GM12878 (cell line): ENCODE measurements at regions not wholly inside any gene's neighbourhood (a gene's known extent, or its start where the extent isn't known, plus 50 kb on each side); places are given as distances from the start of the nearest gene placed in this dataset.

Source experiments
- ATAC-seq: fragments of 200-7000 bp; cut with Tn5 transposase; 3 replicates; pipeline ENCODE4 v1.9.1; 2020; ENCODE audit warnings: mild to moderate bottlenecking, moderate library complexity
- BruUV-seq: library from RNA; stranded (reverse); fragments of 400-500 nt; replicated peaks from 2 replicates; lab custom pipeline; 2021; lab: Mats Ljungman, UMichigan
- CTCF ChIA-PET: fragments of 300-600 bp; sonication (Branson Sonifier 250); formaldehyde crosslinking; extraction: SDS; loops from one replicate; lab custom pipeline; 2021; ENCODE audit warnings: inconsistent platforms; lab: Yijun Ruan, JAX
- POLR2A ChIA-PET: fragments of 350-600 bp; formaldehyde crosslinking; extraction: SDS; loops from one replicate; lab custom pipeline; 2021; ENCODE audit warnings: inconsistent platforms; lab: Charles Lee
- RAD21 ChIA-PET: fragments of 300-600 bp; sonication (Branson Sonifier 250); formaldehyde crosslinking; loops from one replicate; lab custom pipeline; 2023; ENCODE audit warnings: antibody characterized with exemption; ENCODE audit not compliant: unreplicated experiment; lab: Charles Lee
- SMC1A ChIA-PET: fragments of 300-600 bp; sonication (Branson Sonifier 250); formaldehyde crosslinking; loops from one replicate; lab custom pipeline; 2023; ENCODE audit not compliant: unreplicated experiment, uncharacterized antibody; lab: Charles Lee
- DNase-seq: peaks from one replicate; pipeline ENCODE4 v3.0.0-alpha.2; 2011; ENCODE audit warnings: low read depth, low spot score
- FAIRE-seq: peaks from 3 replicates; lab custom pipeline; 2011; peaks lifted over from hg19 to GRCh38; lab: Jason Lieb, UNC
- H2AFZ ChIP-seq: 2 replicates; pipeline ENCODE4 v1.6.0; 2011; ENCODE audit warnings: low read depth, low read length, control low read depth; ENCODE audit not compliant: control insufficient read depth
- H3K27ac ChIP-seq: 2 replicates; pipeline ENCODE4 v1.5.1; 2011; ENCODE audit warnings: control low read depth; ENCODE audit not compliant: control insufficient read depth, insufficient read depth
- H3K27me3 ChIP-seq, 2 experiments: replicated peaks in 1 of 2; 2 replicates each; pipeline versions ENCODE4 v1.6.0 to v1.6.1; 2011; ENCODE audit warnings: low read length in 1 of 2; ENCODE audit not compliant: control insufficient read depth in 2 of 2, insufficient read depth in 2 of 2
- H3K36me3 ChIP-seq, 2 experiments: 2 replicates each; pipeline ENCODE4 v1.5.1; 2011; ENCODE audit warnings: low read length in 1 of 2; ENCODE audit not compliant: control insufficient read depth in 2 of 2, insufficient read depth in 2 of 2
- H3K4me1 ChIP-seq: 2 replicates; pipeline ENCODE4 v1.6.1; 2011; ENCODE audit warnings: mild to moderate bottlenecking, low read length, moderate library complexity, mixed read lengths; ENCODE audit not compliant: control insufficient read depth, insufficient read depth
- H3K4me2 ChIP-seq: 2 replicates; pipeline ENCODE4 v1.6.0; 2011; ENCODE audit warnings: control low read depth; ENCODE audit not compliant: control insufficient read depth, insufficient read depth
- H3K4me3 ChIP-seq: fragments of 200-600 bp; sonication (generic); 2 replicates; pipeline ENCODE4 v1.5.1; 2016
- H3K79me2 ChIP-seq: 2 replicates; pipeline ENCODE4 v1.6.0; 2011; ENCODE audit warnings: low read length; ENCODE audit not compliant: control insufficient read depth, insufficient read depth
- H3K9ac ChIP-seq: 2 replicates; pipeline ENCODE4 v1.8.0; 2011; ENCODE audit warnings: low read length, control low read depth, mixed read lengths; ENCODE audit not compliant: control insufficient read depth, insufficient read depth
- H3K9me3 ChIP-seq: replicated peaks from 3 replicates; pipeline ENCODE4 v1.5.1; 2011; ENCODE audit warnings: mild to moderate bottlenecking, low read length; ENCODE audit not compliant: control insufficient read depth, insufficient read depth
- H4K20me1 ChIP-seq: 2 replicates; pipeline ENCODE4 v1.6.0; 2011; ENCODE audit not compliant: control insufficient read depth, insufficient read depth
- BCL3 ChIP-seq: IDR thresholded peaks from 2 replicates; pipeline ENCODE4 v1.6.1; 2011; ENCODE audit warnings: borderline replicate concordance, low read depth, mild to moderate bottlenecking, moderate library complexity, low read length; ENCODE audit not compliant: insufficient read depth, poor library complexity, severe bottlenecking
- CREM ChIP-seq: IDR thresholded peaks from 2 replicates; pipeline ENCODE4 v1.6.1; 2014; ENCODE audit warnings: antibody characterized with exemption, low read depth
- FOXM1 ChIP-seq: IDR thresholded peaks from 2 replicates; pipeline ENCODE4 v1.6.1; 2012; ENCODE audit warnings: low read depth, mild to moderate bottlenecking, inconsistent platforms, low read length, moderate library complexity
- GATAD2B ChIP-seq: fragments of 450-650 bp; conservative IDR thresholded peaks from 2 replicates; pipeline ENCODE4 v1.6.1; 2017; ENCODE audit warnings: low read depth, mild to moderate bottlenecking, moderate library complexity
- NFIC ChIP-seq: IDR thresholded peaks from 2 replicates; pipeline ENCODE4 v1.6.1; 2012; ENCODE audit warnings: low read depth, mild to moderate bottlenecking, inconsistent platforms, low read length, moderate library complexity
- NR2C2 ChIP-seq: IDR thresholded peaks from 2 replicates; pipeline ENCODE4 v1.6.1; 2011; ENCODE audit warnings: borderline replicate concordance, low read depth; ENCODE audit not compliant: control insufficient read depth, insufficient read length
- RUNX3 ChIP-seq: IDR thresholded peaks from 2 replicates; pipeline ENCODE4 v1.6.1; 2012; ENCODE audit warnings: low read length, inconsistent platforms
- SIX5 ChIP-seq: IDR thresholded peaks from 2 replicates; pipeline ENCODE4 v1.6.1; 2011; ENCODE audit warnings: mild to moderate bottlenecking, low read depth, low read length, moderate library complexity; ENCODE audit not compliant: severe bottlenecking
- YY1 ChIP-seq: IDR thresholded peaks from 2 replicates; pipeline ENCODE4 v1.6.1; 2011; ENCODE audit warnings: low read depth, mild to moderate bottlenecking, low read length
- ZNF274 ChIP-seq: IDR thresholded peaks from one replicate; pipeline ENCODE4 v1.8.0; 2011; ENCODE audit not compliant: insufficient read length, insufficient read depth
- ZNF384 ChIP-seq: IDR thresholded peaks from 2 replicates; pipeline ENCODE4 v1.6.1; 2012; ENCODE audit warnings: low read depth, mild to moderate bottlenecking, low read length, improper control_type of control experiment, borderline replicate concordance
- ZNF687 ChIP-seq: fragments of 450-650 bp; IDR thresholded peaks from 2 replicates; pipeline ENCODE4 v1.6.1; 2017; ENCODE audit warnings: mild to moderate bottlenecking, moderate library complexity
- WGBS: methylation state at CpG from one replicate; pipeline ENCODE4 v1.1.6; 2016; ENCODE audit warnings: low lambda C conversion rate; ENCODE audit not compliant: insufficient replicate concordance, insufficient coverage; ENCODE audit errors: missing lambda C conversion rate; 5-methylcytosine and 5-hydroxymethylcytosine counted together
- in situ Hi-C: fragments of 300-500 bp; cut with MboI; formaldehyde crosslinking; loops from 9 replicates; pipeline ENCODE4 v1.14.3; 2018; ENCODE audit warnings: mixed read lengths
- intact Hi-C: fragments of 100-400 bp; cut with micrococcal nuclease; formaldehyde crosslinking; loops from one replicate; pipeline ENCODE4 v1.14.2; 2022; ENCODE audit not compliant: unreplicated experiment

- POLR2A ChIA-PET, result no interaction called here
- Histone ChIP-seq H3K4me2 (no peak overlapping the region), H3K4me1 (no peaks in the 10 kb centered on the region), H2AFZ (no peak overlapping the region), H3K9me3 (no peaks in the 10 kb centered on the region), H3K36me3 (no peaks in the 10 kb centered on the region), H4K20me1 (no peaks in the 10 kb centered on the region), H3K9ac (no peak overlapping the region), H3K4me3 (no peak overlapping the region), H3K79me2 (no peaks in the 10 kb centered on the region), H3K27ac (no peak overlapping the region), H3K27me3 (no peaks in the 10 kb centered on the region)
- 94% methylated on average over 1 of the region's 1 CpG for WGBS
- RAD21 ChIA-PET, result interaction anchor here (1.2 kb wide), 1 partner anchor 12 kb away, joined by 4 read pairs; no protein-coding TSS in a partner anchor
- no TSS peak for BruUV-seq
- FAIRE-seq (no peak), DNase-seq (no peak), ATAC-seq (no peak)
- CTCF ChIA-PET, result no interaction called here
- SMC1A ChIA-PET, result interaction anchor here (1.9 kb wide), 1 partner anchor 11 kb away, joined by 6 read pairs; no protein-coding TSS in a partner anchor
- intact Hi-C loops, result no loop called here
- TF ChIP-seq YY1 (no peak), RUNX3 (no peak), GATAD2B (no peak), ZNF274 (no peak), FOXM1 (no peak), CREM (no peak)
- TF ChIP-seq, all 136 proteins: peak for 0
- in situ Hi-C loops, result no loop called here
Measured at GRCh38 chr11:90601261-90601660, 378.4 kb upstream of the CHORDC1 start.

- H3K9ac ChIP-seq, result no peak overlapping the region
- H3K79me2 ChIP-seq, result no peaks in the 10 kb centered on the region
- intact Hi-C loops (no loop called here), in situ Hi-C loops (no loop called here)
- ChIA-PET RAD21 (interaction anchor here (0.6 to 1.4 kb wide), 2 partner anchors 8 to 13 kb away, joined by 3 to 5 read pairs; no protein-coding TSS in a partner anchor), CTCF (interaction anchor here (1.5 to 1.8 kb wide), 2 partner anchors 10 to 19 kb away, joined by 3 to 14 read pairs; no protein-coding TSS in a partner anchor), POLR2A (no interaction called here), SMC1A (interaction anchor here (0.7 to 1.4 kb wide), 6 partner anchors 10 to 188 kb away, joined by 3 to 5 read pairs (median 4); no protein-coding TSS in a partner anchor)
- no peaks in the 10 kb centered on the region for H3K36me3 ChIP-seq
- H3K27me3 ChIP-seq, result no peaks in the 10 kb centered on the region
- BruUV-seq, result no TSS peak
- H3K9me3 ChIP-seq, result no peaks in the 10 kb centered on the region
- no peak overlapping the region for H3K4me3 ChIP-seq
- no peak for DNase-seq
- H4K20me1 ChIP-seq, result no peaks in the 10 kb centered on the region
- no peak overlapping the region for H2AFZ ChIP-seq
- FAIRE-seq, result no peak
- no peak overlapping the region for H3K4me2 ChIP-seq
- WGBS, result 0% methylated on average over 1 of the region's 1 CpG
- H3K4me1 ChIP-seq, result no peaks in the 10 kb centered on the region
- peak; percentile 51 for ATAC-seq
- H3K27ac ChIP-seq, result no peak overlapping the region
- TF ChIP-seq NR2C2 (no peak), NFIC (no peak), ZNF384 (no peak), ZNF687 (no peak), SIX5 (no peak), BCL3 (no peak)
Measured at GRCh38 chr11:90594658-90595057, 371.8 kb upstream of the CHORDC1 start.
